ENCODE measurements at regions not wholly inside any gene's neighbourhood (a gene's known extent, or its start where the extent isn't known, plus 50 kb on each side); places are given as distances from the start of the nearest gene placed in this dataset.

GRCh38 chr12:15033029-15033428 lies 60.2 kb downstream of the PDE6H start:
- TF ChIP-seq CTCF (conservative IDR thresholded peaks at IDR 0.05; ENCODE audit: low read length) = no peak
- TF ChIP-seq EZH2phosphoT487 (IDR thresholded peaks at IDR 0.05; ENCODE audit: borderline replicate concordance) = no peak
